Aorta (tissue), 5 donors: ENCODE measurements at regions not wholly inside any gene's neighbourhood (a gene's known extent, or its start where the extent isn't known, plus 50 kb on each side); places are given as distances from the start of the nearest gene placed in this dataset.
"Not testable (repeated sequence)": the region's sequence is repeated elsewhere in the genome, so short reads cannot be mapped to it uniquely, and the experiment has no call there.

ENCODE experiments used
- ATAC-seq: fragments of 200-7000 bp; cut with Tn5 transposase; one replicate; pipeline ENCODE4 v1.9.1; 2022; ENCODE audit warnings: moderate library complexity; ENCODE audit not compliant: low FRiP score
- DNase-seq, 2 donors: peaks; one replicate each; pipeline ENCODE4 v3.0.0-alpha.2; 2020
- H3K27ac ChIP-seq, 2 donors: one replicate each; pipeline ENCODE4 v1.5.1; 2013; ENCODE audit warnings: low read length in 2 of 2, mild to moderate bottlenecking in 2 of 2, moderate library complexity in 2 of 2, control low read depth in 1 of 2, inconsistent platforms in 1 of 2, low read depth in 1 of 2
- H3K27me3 ChIP-seq, 2 donors: one replicate each; pipeline ENCODE4 v1.6.1; 2013; ENCODE audit warnings: control low read depth in 1 of 2, low read length in 1 of 2, mild to moderate bottlenecking in 1 of 2, moderate library complexity in 1 of 2; ENCODE audit not compliant: insufficient read depth in 2 of 2, control insufficient read depth in 1 of 2
- H3K36me3 ChIP-seq, 2 donors: one replicate each; pipeline ENCODE4 v1.6.1; 2013; ENCODE audit warnings: control low read depth in 1 of 2, low read length in 1 of 2, mild to moderate bottlenecking in 1 of 2; ENCODE audit not compliant: insufficient read depth in 2 of 2, control insufficient read depth in 1 of 2
- H3K4me1 ChIP-seq, 2 donors: one replicate each; pipeline ENCODE4 v1.6.1; 2013; ENCODE audit warnings: low read length in 2 of 2, control low read depth in 1 of 2, mild to moderate bottlenecking in 1 of 2, moderate library complexity in 1 of 2; ENCODE audit not compliant: insufficient read depth in 2 of 2, control insufficient read depth in 1 of 2
- H3K4me3 ChIP-seq, 2 donors: one replicate each; pipeline ENCODE4 v1.5.1; 2013; ENCODE audit warnings: low read length in 2 of 2, control low read depth in 1 of 2, mild to moderate bottlenecking in 1 of 2
- H3K9me3 ChIP-seq: one replicate; pipeline ENCODE4 v1.6.1; 2013; ENCODE audit warnings: mild to moderate bottlenecking, low read length; ENCODE audit not compliant: control insufficient read depth
- WGBS, 2 donors: extraction: QIAGEN DNeasy Blood & Tissue Kit; methylation state at CpG; one replicate each; pipeline ENCODE4 v1.1.7; 2013; 5-methylcytosine and 5-hydroxymethylcytosine counted together
- intact Hi-C, 2 donors: fragments of 100-400 bp; cut with DNase I; formaldehyde crosslinking; loops; one replicate each; pipeline versions ENCODE4 v1.14.2 to v1.15.0; 2022
- donor health status: healthy with polysubstance abuse.
- donor health status: Bipolar disorder and iron deficiency.
- donor health status: DM: no; HTN: no; CAD: no.
- donor health status: DM: no; HTN: no; CAD: no.
- donor health status: DM: yes; HTN: yes; CAD: no.

DNA sequence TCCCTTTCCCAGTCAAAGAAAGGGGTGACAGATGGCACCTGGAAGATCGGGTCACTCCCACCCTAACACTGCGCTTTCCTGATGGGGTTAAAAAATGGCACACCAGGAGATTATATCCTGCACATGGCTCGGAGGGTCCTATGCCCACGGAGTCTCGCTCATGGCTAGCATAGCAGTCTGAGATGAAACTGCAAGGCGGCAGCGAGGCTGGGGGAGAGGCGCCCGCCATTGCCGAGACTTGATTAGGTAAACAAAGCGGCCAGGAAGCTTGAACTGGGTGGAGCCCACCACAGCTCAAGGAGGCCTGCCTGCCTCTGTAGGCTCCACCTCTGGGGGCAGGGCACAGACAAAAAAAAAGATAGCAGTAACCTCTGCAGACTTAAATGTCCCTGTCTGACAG lies 875.0 kb upstream of the EPHA5 start:
- 93 to 94% methylated on average over 11 of the region's 11 CpGs for WGBS, 2 donors
- ATAC-seq, H3K4me1 ChIP-seq, intact Hi-C loops, H3K36me3 ChIP-seq, DNase-seq, H3K9me3 ChIP-seq, H3K27ac ChIP-seq, H3K4me3 ChIP-seq, H3K27me3 ChIP-seq: not testable (repeated sequence)

DNA sequence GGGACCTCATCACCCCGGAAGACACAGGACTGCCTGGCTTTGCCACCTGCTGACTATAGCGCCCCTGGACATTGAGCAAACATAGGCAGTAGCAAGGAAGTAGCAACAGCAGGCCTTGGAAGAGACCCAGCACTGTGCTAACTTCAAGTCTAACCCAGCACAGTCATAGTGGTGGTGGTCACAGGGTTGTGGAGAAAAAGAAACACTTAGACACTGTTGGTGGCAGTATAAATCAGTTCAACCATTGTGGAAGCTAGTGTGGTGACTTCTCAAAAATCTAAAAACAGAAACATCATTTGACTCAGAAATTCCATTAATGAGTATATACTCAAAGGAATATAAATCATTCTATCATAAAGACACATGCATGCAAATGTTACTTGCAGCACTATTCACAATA lies 874.0 kb upstream of the EPHA5 start:
- ATAC-seq (no peak), DNase-seq (no peak)
- Histone ChIP-seq H3K27ac (no peak overlapping the region), H3K27me3 (peaks cover 0 to 2% of the 10 kb centered on the region in 2 donors), H3K36me3 (no peaks in the 10 kb centered on the region), H3K4me1 (no peaks in the 10 kb centered on the region), H3K4me3 (no peak overlapping the region), H3K9me3 (no peaks in the 10 kb centered on the region)
- intact Hi-C loops = no loop called here
- WGBS, 2 donors = 88% methylated on average over 2 of the region's 2 CpGs

DNA sequence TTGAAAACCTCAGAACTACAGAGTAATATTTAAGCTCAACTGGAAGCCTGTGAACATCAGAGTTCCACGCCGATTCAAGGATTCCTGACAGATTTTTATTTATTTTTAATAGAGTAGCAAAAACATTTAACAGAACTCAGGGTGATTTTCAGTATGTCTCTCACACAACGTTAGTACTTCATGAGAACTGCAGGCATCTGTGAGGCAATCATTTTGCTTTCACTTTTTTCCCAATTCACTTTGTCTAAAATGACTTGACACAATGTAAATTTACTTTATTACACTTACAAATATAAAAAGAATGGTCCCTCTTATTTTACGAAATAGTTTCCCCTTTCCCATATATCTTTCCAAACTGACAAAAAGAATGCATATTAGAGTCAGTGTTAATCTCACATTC lies 869.5 kb upstream of the EPHA5 start:
- Histone ChIP-seq H3K9me3 (no peaks in the 10 kb centered on the region), H3K4me3 (no peak overlapping the region), H3K27ac (no peak overlapping the region), H3K4me1 (no peaks in the 10 kb centered on the region), H3K27me3 (peaks cover 0 to 2% of the 10 kb centered on the region in 2 donors), H3K36me3 (no peaks in the 10 kb centered on the region)
- DNase-seq = no peak
- 6 to 17% methylated on average over 4 of the region's 4 CpGs for WGBS, 2 donors
- intact Hi-C loops = no loop called here
- no peak for ATAC-seq

DNA sequence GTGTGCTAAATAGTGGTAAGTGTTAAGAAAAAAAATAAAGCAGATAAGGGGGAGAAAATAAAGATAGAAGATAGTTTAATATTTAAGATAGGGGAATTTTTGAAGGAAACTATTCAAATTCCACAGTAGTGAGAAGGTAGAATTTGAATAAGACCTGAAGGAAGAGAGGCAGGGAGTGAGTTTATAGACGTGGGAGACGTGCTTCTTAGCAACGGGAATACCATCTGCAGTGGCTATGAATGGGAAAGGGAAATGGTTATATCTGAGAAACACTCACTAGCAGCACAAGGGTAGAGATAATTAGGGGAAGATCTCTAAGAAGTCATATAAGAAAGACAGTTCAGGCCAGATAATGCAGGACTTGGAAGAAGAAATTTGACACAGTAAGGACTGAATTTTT lies 854.5 kb upstream of the EPHA5 start:
- H3K4me3 ChIP-seq = no peak overlapping the region
- ATAC-seq (no peak), DNase-seq (no peak)
- intact Hi-C loops = no loop called here
- no peaks in the 10 kb centered on the region for H3K9me3 ChIP-seq
- 75 to 77% methylated on average over 3 of the region's 3 CpGs for WGBS, 2 donors
- H3K27ac ChIP-seq = no peak overlapping the region
- H3K36me3 ChIP-seq = no peaks in the 10 kb centered on the region
- no peaks in the 10 kb centered on the region for H3K4me1 ChIP-seq
- no peaks in the 10 kb centered on the region for H3K27me3 ChIP-seq

DNA sequence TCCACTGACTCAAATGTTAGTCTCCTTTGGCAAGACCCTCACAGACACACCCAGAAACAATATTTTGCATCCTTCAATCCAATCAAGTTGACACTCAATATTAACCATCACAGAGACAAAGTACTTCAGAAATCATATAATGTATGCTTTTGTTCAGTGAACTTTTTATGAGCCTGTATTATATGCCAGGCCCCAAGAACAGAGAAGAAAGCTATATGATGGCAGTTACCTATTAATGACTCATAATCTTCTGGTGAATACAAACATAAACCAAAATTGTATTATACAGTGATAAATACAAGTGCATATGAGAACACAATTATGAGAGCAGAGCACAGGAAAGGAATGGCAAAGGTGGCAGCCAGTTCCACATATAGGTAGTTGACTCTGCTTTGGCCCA lies 852.0 kb upstream of the EPHA5 start:
- no peak overlapping the region for H3K27ac ChIP-seq
- intact Hi-C loops = no loop called here
- no peaks in the 10 kb centered on the region for H3K36me3 ChIP-seq
- H3K9me3 ChIP-seq = no peaks in the 10 kb centered on the region
- no peak for DNase-seq
- no peak for ATAC-seq
- H3K4me1 ChIP-seq = no peaks in the 10 kb centered on the region
- H3K4me3 ChIP-seq = no peak overlapping the region
- H3K27me3 ChIP-seq = no peaks in the 10 kb centered on the region

DNA sequence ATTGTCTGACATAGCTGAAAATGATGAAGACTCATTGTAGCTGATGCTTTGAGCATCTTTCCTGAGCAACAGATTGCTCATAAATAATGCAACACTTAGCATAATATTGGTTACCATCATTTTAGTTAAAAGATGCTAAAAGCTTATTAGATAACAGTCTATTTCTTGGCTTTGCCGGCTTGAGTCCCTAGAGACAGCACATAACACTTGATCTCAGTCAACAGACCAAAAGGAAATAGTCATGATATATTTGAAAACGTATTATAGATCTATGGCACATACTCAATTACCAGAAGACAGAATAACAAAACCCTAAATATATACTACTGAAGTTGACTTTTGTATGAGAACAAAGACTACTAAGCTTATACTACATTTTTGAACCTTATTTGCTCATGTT lies 846.7 kb upstream of the EPHA5 start:
- 7 to 25% methylated on average over 2 of the region's 2 CpGs for WGBS, 2 donors
- H3K4me3 ChIP-seq = no peak overlapping the region
- intact Hi-C loops = no loop called here
- H3K36me3 ChIP-seq = no peaks in the 10 kb centered on the region
- ATAC-seq (no peak), DNase-seq (no peak)
- H3K27me3 ChIP-seq = no peaks in the 10 kb centered on the region
- no peaks in the 10 kb centered on the region for H3K9me3 ChIP-seq
- no peaks in the 10 kb centered on the region for H3K4me1 ChIP-seq
- no peak overlapping the region for H3K27ac ChIP-seq

DNA sequence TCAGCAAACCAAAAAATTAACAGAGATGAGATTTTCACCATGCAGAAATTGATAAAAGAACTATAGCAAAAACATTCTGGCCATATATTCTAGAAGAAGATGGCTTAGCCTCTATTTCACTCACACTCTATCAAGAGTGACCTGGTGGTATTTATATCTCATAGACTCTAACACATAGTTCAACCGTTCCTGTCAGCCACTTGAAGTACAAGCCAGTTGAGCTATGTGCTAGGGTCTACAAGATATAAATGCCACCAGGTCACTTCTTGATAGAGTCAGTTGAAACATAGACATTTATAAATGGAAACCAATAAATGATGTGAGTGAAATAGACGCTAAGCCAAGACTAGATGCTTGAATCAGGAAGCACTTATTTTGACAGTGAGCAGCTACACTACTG lies 836.7 kb upstream of the EPHA5 start:
- Histone ChIP-seq H3K27me3 (no peaks in the 10 kb centered on the region), H3K36me3 (no peaks in the 10 kb centered on the region), H3K4me3 (no peak overlapping the region), H3K27ac (no peak overlapping the region), H3K4me1 (no peaks in the 10 kb centered on the region), H3K9me3 (no peaks in the 10 kb centered on the region)
- intact Hi-C loops = no loop called here
- DNase-seq (no peak), ATAC-seq (no peak)
- WGBS, 2 donors = 72 to 73% methylated on average over 2 of the region's 2 CpGs

DNA sequence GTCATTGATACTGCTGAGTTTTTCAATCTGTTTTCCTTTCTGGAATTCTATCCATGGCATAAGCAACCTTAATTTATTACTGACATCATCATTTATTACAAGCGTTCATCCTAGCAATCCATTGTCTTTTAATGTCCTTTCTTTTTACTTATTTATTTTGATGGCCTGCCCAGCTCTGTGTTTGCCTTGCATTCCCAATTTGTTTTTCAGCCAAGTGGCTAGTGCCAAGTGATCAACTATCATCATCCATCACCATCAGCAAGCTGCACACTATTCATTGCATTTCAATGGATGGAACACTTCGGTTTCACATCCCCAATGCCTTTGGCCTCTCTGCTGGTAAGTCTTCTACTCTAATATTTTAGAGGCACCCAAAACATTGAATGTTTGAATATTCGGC lies 831.7 kb upstream of the EPHA5 start:
- no peaks in the 10 kb centered on the region for H3K27me3 ChIP-seq
- no peaks in the 10 kb centered on the region for H3K9me3 ChIP-seq
- no peak overlapping the region for H3K27ac ChIP-seq
- H3K36me3 ChIP-seq = no peaks in the 10 kb centered on the region
- 66 to 70% methylated on average over 3 of the region's 3 CpGs for WGBS, 2 donors
- DNase-seq (no peak), ATAC-seq (no peak)
- no peaks in the 10 kb centered on the region for H3K4me1 ChIP-seq
- H3K4me3 ChIP-seq = no peak overlapping the region
- intact Hi-C loops = no loop called here

DNA sequence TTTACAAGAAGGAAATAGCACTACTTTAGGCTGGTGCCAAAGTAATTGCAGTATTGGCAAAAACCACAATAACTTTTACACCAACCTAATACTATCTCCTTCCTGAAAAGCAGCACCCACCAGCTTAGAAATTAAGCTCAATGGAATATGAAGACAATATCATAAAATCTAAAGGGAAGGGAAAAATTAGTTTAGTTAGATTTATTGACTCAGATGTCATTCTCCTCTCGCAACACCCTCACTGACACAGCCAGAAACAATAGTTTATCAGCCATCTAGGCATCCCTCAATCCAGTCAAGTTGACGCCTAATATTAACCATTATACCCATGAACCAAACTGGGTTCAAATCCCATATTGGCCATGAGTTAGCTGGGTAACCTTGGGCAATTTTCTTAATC lies 820.4 kb upstream of the EPHA5 start:
- 60 to 77% methylated on average over 2 of the region's 2 CpGs for WGBS, 2 donors
- ATAC-seq (no peak), DNase-seq (no peak)
- Histone ChIP-seq H3K27ac (no peak overlapping the region), H3K9me3 (no peaks in the 10 kb centered on the region), H3K36me3 (no peaks in the 10 kb centered on the region), H3K4me3 (no peak overlapping the region), H3K27me3 (no peaks in the 10 kb centered on the region), H3K4me1 (no peaks in the 10 kb centered on the region)
- intact Hi-C loops = no loop called here
